RWPE1 (cell line): ENCODE measurements at regions not wholly inside any gene's neighbourhood (a gene's known extent, or its start where the extent isn't known, plus 50 kb on each side); places are given as distances from the start of the nearest gene placed in this dataset.
A peak's percentile ranks its signal among the peaks of the same experiment; 100 is the strongest.

Experiments used
- CTCF ChIA-PET: fragments of 350-600 bp; sonication (Branson Sonifier 250); formaldehyde crosslinking; extraction: SDS; loops from one replicate; lab custom pipeline; 2021; lab: Yijun Ruan, JAX
- POLR2A ChIA-PET: fragments of 400-600 bp; formaldehyde crosslinking; extraction: SDS; loops from one replicate; lab custom pipeline; 2020; ENCODE audit warnings: antibody characterized with exemption; ENCODE audit not compliant: low non-redundant PET; lab: Yijun Ruan, JAX
- DNase-seq: peaks from one replicate; pipeline ENCODE4 v3.0.0; 2012; ENCODE audit warnings: low spot score
- H3K27ac ChIP-seq: fragments of 450-650 bp; 2 replicates; pipeline ENCODE4 v1.5.1; 2017
- CTCF ChIP-seq: fragments of 450-650 bp; conservative IDR thresholded peaks from 2 replicates; pipeline ENCODE4 v1.5.1; 2017; ENCODE audit warnings: low read depth, mild to moderate bottlenecking

- peak; percentile 29 for DNase-seq
These were observed 175.4 kb upstream of the AHR start for GRCh38 chr7:17123020-17123419.

GRCh38 chr7:17126413-17127268, 171.8 kb upstream of the AHR start:
- CTCF ChIA-PET = no interaction called here
- POLR2A ChIA-PET = interaction anchor here (0.7 kb wide), 1 partner anchor 113 kb away, joined by 3 read pairs; no protein-coding TSS in a partner anchor
- no peak for TF ChIP-seq CTCF
- DNase-seq = no peak
- H3K27ac ChIP-seq = no peak overlapping the region

More at GRCh38 chr7:17123020-17123419, 175.4 kb upstream of the AHR start:
- POLR2A ChIA-PET = no interaction called here
- CTCF ChIA-PET = no interaction called here
- H3K27ac ChIP-seq = no peak overlapping the region
- no peak for TF ChIP-seq CTCF

- ChIA-PET CTCF (interaction anchor here (0.5 to 0.7 kb wide), 2 partner anchors 116 to 571 kb away, joined by 3 to 4 read pairs; no protein-coding TSS in a partner anchor), POLR2A (no interaction called here)
- H3K27ac ChIP-seq = no peak overlapping the region
- no peak for DNase-seq
- no peak for TF ChIP-seq CTCF
These were observed 169.2 kb upstream of the AHR start for GRCh38 chr7:17129218-17129617.

GRCh38 chr7:17130281-17131059, 168.0 kb upstream of the AHR start:
- TF ChIP-seq CTCF = no peak
- CTCF ChIA-PET = no interaction called here
- no peak overlapping the region for H3K27ac ChIP-seq
- POLR2A ChIA-PET = no interaction called here
- peak; percentile 22 for DNase-seq

DNA sequence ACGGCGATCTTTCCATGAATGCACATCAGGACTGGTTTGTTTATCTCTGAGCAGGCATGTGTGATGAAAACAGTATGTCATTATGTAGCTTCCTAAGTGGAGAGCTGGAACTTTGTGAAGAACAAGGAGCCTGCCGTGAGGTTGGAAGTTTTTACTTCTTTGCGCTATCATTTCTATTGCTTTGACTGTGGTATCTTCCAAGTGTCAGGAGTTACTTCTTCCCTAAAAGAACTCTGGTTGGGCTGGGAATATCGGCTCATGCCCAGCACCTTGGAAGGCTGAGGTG, 167.4 kb upstream of the AHR start:
- no peak for TF ChIP-seq CTCF
- no peak overlapping the region for H3K27ac ChIP-seq
- ChIA-PET POLR2A (no interaction called here), CTCF (no interaction called here)
- no peak for DNase-seq

- TF ChIP-seq CTCF = no peak
- no peak overlapping the region for H3K27ac ChIP-seq
- ChIA-PET POLR2A (no interaction called here), CTCF (no interaction called here)
- DNase-seq = no peak
These were observed 166.3 kb upstream of the AHR start for GRCh38 chr7:17131983-17132655.
